A673 (cell line): ENCODE measurements at regions not wholly inside any gene's neighbourhood (a gene's known extent, or its start where the extent isn't known, plus 50 kb on each side); places are given as distances from the start of the nearest gene placed in this dataset.

Experiments used
- CTCF ChIP-seq: fragments of 300-800, 200-600 bp; sonication (generic); conservative IDR thresholded peaks from 2 replicates; pipeline ENCODE4 v1.5.1; 2017; ENCODE audit warnings: low read depth, mild to moderate bottlenecking, antibody characterized with exemption, low read length, moderate library complexity, mixed read lengths
- EZH2 ChIP-seq: fragments of 200-600 bp; sonication (generic); IDR thresholded peaks from 2 replicates; pipeline ENCODE4 v1.6.1; 2017; ENCODE audit warnings: borderline replicate concordance, low read depth, mild to moderate bottlenecking, mixed read lengths, antibody characterized with exemption, low read length; ENCODE audit not compliant: poor library complexity, severe bottlenecking

GRCh38 chr10:51002469-51002868 is 71.8 kb upstream of the PRKG1 start:
- TF ChIP-seq CTCF, result no peak
- TF ChIP-seq EZH2, result no peak
